H1 (cell line): ENCODE measurements at regions not wholly inside any gene's neighbourhood (a gene's known extent, or its start where the extent isn't known, plus 50 kb on each side); places are given as distances from the start of the nearest gene placed in this dataset.
A peak's percentile ranks its signal among the peaks of the same experiment; 100 is the strongest.

Experiments used
- CTCF ChIA-PET: fragments of 300-600 bp; sonication (Branson Sonifier 250); formaldehyde crosslinking; loops from one replicate; lab custom pipeline; 2021; ENCODE audit not compliant: partially characterized antibody; lab: Charles Lee
- POLR2A ChIA-PET: fragments of 300-600 bp; sonication (Branson Sonifier 250); formaldehyde crosslinking; loops from one replicate; lab custom pipeline; 2021; ENCODE audit warnings: inconsistent platforms; ENCODE audit not compliant: partially characterized antibody; lab: Charles Lee
- DNase-seq, 2 experiments: peaks; one replicate each; pipeline versions ENCODE4 v3.0.0 to v3.0.0-alpha.2; 2010 to 2022; ENCODE audit warnings: low spot score in 2 of 2, low read depth in 1 of 2, mixed read lengths in 1 of 2
- FAIRE-seq: peaks from 2 replicates; lab custom pipeline; 2011; peaks lifted over from hg19 to GRCh38; lab: Jason Lieb, UNC
- H2AFZ ChIP-seq: 2 replicates; pipeline ENCODE4 v1.8.1; 2012; ENCODE audit warnings: low read length, inconsistent platforms
- H2AK5ac ChIP-seq: 2 replicates; pipeline ENCODE4 v1.6.1; 2013; ENCODE audit warnings: low read depth, low read length
- H2BK120ac ChIP-seq: replicated peaks from 2 replicates; pipeline ENCODE3; 2013; ENCODE audit warnings: low read depth, low read length, inconsistent platforms
- H2BK12ac ChIP-seq: 2 replicates; pipeline ENCODE4 v1.6.1; 2013; ENCODE audit warnings: low read depth, low read length
- H2BK15ac ChIP-seq: 2 replicates; pipeline ENCODE4 v1.6.1; 2013; ENCODE audit warnings: low read length
- H2BK20ac ChIP-seq: 2 replicates; pipeline ENCODE4 v1.6.1; 2013; ENCODE audit warnings: low read length
- H2BK5ac ChIP-seq: 2 replicates; pipeline ENCODE4 v1.6.1; 2013; ENCODE audit warnings: low read depth, low read length
- H3K14ac ChIP-seq: 2 replicates; pipeline ENCODE4 v1.6.1; 2013; ENCODE audit warnings: inconsistent platforms; ENCODE audit not compliant: insufficient read length
- H3K18ac ChIP-seq: 2 replicates; pipeline ENCODE4 v1.6.1; 2013; ENCODE audit warnings: low read length; ENCODE audit errors: extremely low read depth
- H3K23ac ChIP-seq: 2 replicates; pipeline ENCODE4 v1.6.1; 2013; ENCODE audit warnings: inconsistent platforms; ENCODE audit not compliant: insufficient read length
- H3K23me2 ChIP-seq: 2 replicates; pipeline ENCODE4 v1.6.1; 2013; ENCODE audit warnings: low read depth, low read length
- H3K27ac ChIP-seq: 2 replicates; pipeline ENCODE4 v1.6.1; 2011; ENCODE audit warnings: low read depth, low read length, inconsistent platforms
- H3K27me3 ChIP-seq, 4 experiments: replicated peaks in 1 of 4; 1 replicate in 1 of 4; 2 replicates in 3 of 4; pipeline versions ENCODE4 v1.6.1 to v1.8.1; 2011 to 2013; ENCODE audit warnings: low read length in 3 of 4, mild to moderate bottlenecking in 3 of 4, inconsistent platforms in 2 of 4, mixed read lengths in 2 of 4, moderate library complexity in 1 of 4; ENCODE audit not compliant: control insufficient read depth in 3 of 4, insufficient read depth in 3 of 4; ENCODE audit errors: extremely low read depth in 1 of 4
- H3K36me3 ChIP-seq, 4 experiments: 2 replicates each; pipeline versions ENCODE4 v1.6.1 to v1.8.1; 2011 to 2013; ENCODE audit warnings: mild to moderate bottlenecking in 4 of 4, low read length in 3 of 4, moderate library complexity in 2 of 4, control low read depth in 1 of 4, inconsistent platforms in 1 of 4; ENCODE audit not compliant: insufficient read depth in 4 of 4, control insufficient read depth in 2 of 4
- H3K4ac ChIP-seq: replicated peaks from 2 replicates; pipeline ENCODE3; 2013; ENCODE audit warnings: low read length, low read depth, mixed read lengths, inconsistent platforms; ENCODE audit not compliant: insufficient read length
- H3K4me1 ChIP-seq, 4 experiments: replicated peaks in 1 of 4; 1 replicate in 1 of 4; 2 replicates in 3 of 4; pipeline versions ENCODE4 v1.6.1 to v1.8.1; 2011 to 2013; ENCODE audit warnings: low read length in 3 of 4, inconsistent platforms in 2 of 4, mixed read lengths in 1 of 4; ENCODE audit not compliant: insufficient read depth in 4 of 4, control insufficient read depth in 3 of 4
- H3K4me2 ChIP-seq, 2 experiments: 2 replicates each; pipeline versions ENCODE4 v1.6.1 to v1.8.1; 2011 to 2013; ENCODE audit warnings: low read depth in 2 of 2, low read length in 2 of 2, control low read depth in 1 of 2, inconsistent platforms in 1 of 2, mild to moderate bottlenecking in 1 of 2; ENCODE audit not compliant: insufficient read depth in 1 of 2
- H3K4me3 ChIP-seq, 4 experiments: fragments of 200-600, 300-600 bp in 1 of 4; sonication (generic), shearing (Covaris generic), sonication (Bioruptor Twin) in 1 of 4; 2 replicates each; pipeline versions ENCODE4 v1.5.1 to v1.8.1; 2011 to 2016; ENCODE audit warnings: low read length in 4 of 4, low read depth in 3 of 4, control low read depth in 2 of 4, inconsistent platforms in 2 of 4, mild to moderate bottlenecking in 2 of 4, mixed read lengths in 1 of 4, moderate library complexity in 1 of 4; ENCODE audit not compliant: insufficient read depth in 2 of 4; ENCODE audit errors: extremely low read depth in 1 of 4
- H3K56ac ChIP-seq: replicated peaks from 2 replicates; pipeline ENCODE3; 2013; ENCODE audit warnings: low read depth, mild to moderate bottlenecking, mixed read lengths, low read length, inconsistent platforms; ENCODE audit not compliant: insufficient read length
- H3K79me1 ChIP-seq: 2 replicates; pipeline ENCODE4 v1.6.1; 2013; ENCODE audit warnings: low read depth, low read length, control low read depth
- H3K79me2 ChIP-seq, 2 experiments: 2 replicates each; pipeline versions ENCODE4 v1.6.1 to v1.8.1; 2012 to 2013; ENCODE audit warnings: low read length in 2 of 2, mild to moderate bottlenecking in 2 of 2, inconsistent platforms in 1 of 2; ENCODE audit not compliant: insufficient read depth in 2 of 2, control insufficient read depth in 1 of 2
- H3K9ac ChIP-seq, 4 experiments: replicated peaks in 1 of 4; 1 replicate in 1 of 4; 2 replicates in 3 of 4; pipeline versions ENCODE4 v1.6.1 to v1.8.1; 2011 to 2013; ENCODE audit warnings: low read depth in 3 of 4, low read length in 3 of 4, control low read depth in 2 of 4, mild to moderate bottlenecking in 2 of 4, moderate library complexity in 2 of 4, inconsistent platforms in 1 of 4; ENCODE audit errors: extremely low read depth in 1 of 4
- H3K9me3 ChIP-seq, 2 experiments: 2 replicates each; pipeline versions ENCODE4 v1.6.1 to v1.8.1; 2012 to 2013; ENCODE audit warnings: mild to moderate bottlenecking in 2 of 2, moderate library complexity in 2 of 2, control low read depth in 1 of 2, inconsistent platforms in 1 of 2, low read depth in 1 of 2, low read length in 1 of 2, mixed read lengths in 1 of 2; ENCODE audit not compliant: insufficient read depth in 2 of 2
- H4K20me1 ChIP-seq, 2 experiments: replicated peaks in 1 of 2; 2 replicates each; pipeline versions ENCODE3 to v1.8.1; 2011 to 2013; ENCODE audit warnings: inconsistent platforms in 2 of 2, low read length in 2 of 2, mild to moderate bottlenecking in 1 of 2; ENCODE audit not compliant: insufficient read depth in 2 of 2, control insufficient read depth in 1 of 2
- H4K5ac ChIP-seq: 2 replicates; pipeline ENCODE4 v1.6.1; 2013; ENCODE audit warnings: low read length, low read depth, mixed read lengths, inconsistent platforms; ENCODE audit not compliant: insufficient read length
- H4K8ac ChIP-seq: 2 replicates; pipeline ENCODE4 v1.8.0; 2013; ENCODE audit warnings: mild to moderate bottlenecking, moderate library complexity, low read length, inconsistent platforms; ENCODE audit not compliant: insufficient read depth; ENCODE audit errors: extremely low read depth
- H4K91ac ChIP-seq: replicated peaks from 2 replicates; pipeline ENCODE3; 2013; ENCODE audit warnings: low read length, mixed read lengths, inconsistent platforms; ENCODE audit not compliant: insufficient read length
- ATF3 ChIP-seq: IDR thresholded peaks from 2 replicates; pipeline ENCODE4 v1.6.1; 2011; ENCODE audit warnings: low read depth, mild to moderate bottlenecking, low read length; ENCODE audit not compliant: insufficient read depth
- CHD1 ChIP-seq: IDR thresholded peaks from 2 replicates; pipeline ENCODE4 v1.6.1; 2012; ENCODE audit warnings: low read depth, low read length, improper control_type of control experiment
- CTCF ChIP-seq, 3 experiments: IDR thresholded peaks; 1 replicate in 2 of 3; 2 replicates in 1 of 3; pipeline versions ENCODE4 v1.5.1 to v1.6.1; 2011; ENCODE audit warnings: low read length in 3 of 3, mild to moderate bottlenecking in 3 of 3, inconsistent platforms in 2 of 3, low read depth in 1 of 3, moderate library complexity in 1 of 3; ENCODE audit not compliant: insufficient read depth in 1 of 3; ENCODE audit errors: control extremely low read depth in 1 of 3
- EP300 ChIP-seq, 2 experiments: IDR thresholded peaks; 1 replicate in 1 of 2; 2 replicates in 1 of 2; pipeline ENCODE4 v1.6.1; 2011 to 2012; ENCODE audit warnings: low read depth in 2 of 2, low read length in 2 of 2, mild to moderate bottlenecking in 2 of 2, borderline replicate concordance in 1 of 2, inconsistent platforms in 1 of 2, moderate library complexity in 1 of 2
- KDM1A ChIP-seq: fragments of 200-600, 300-600 bp; sonication (generic); IDR thresholded peaks from 2 replicates; pipeline ENCODE4 v1.7.1; 2016; ENCODE audit warnings: mild to moderate bottlenecking, low read length, borderline replicate concordance
- KDM5A ChIP-seq: fragments of 200-600 bp; IDR thresholded peaks from 2 replicates; pipeline ENCODE4 v1.7.1; 2012; ENCODE audit warnings: mild to moderate bottlenecking, low read length, inconsistent platforms, mixed read lengths
- POU5F1 ChIP-seq: IDR thresholded peaks from 2 replicates; pipeline ENCODE4 v1.6.1; 2011; ENCODE audit warnings: low read depth, mild to moderate bottlenecking, low read length, moderate library complexity
- SIRT6 ChIP-seq: IDR thresholded peaks from one replicate; pipeline ENCODE4 v1.7.1; 2012; ENCODE audit warnings: low read length, inconsistent platforms
- TCF12 ChIP-seq: IDR thresholded peaks from 2 replicates; pipeline ENCODE4 v1.6.1; 2011; ENCODE audit warnings: low read depth, mild to moderate bottlenecking, low read length
- WGBS, 2 experiments: shearing (Covaris generic) in 1 of 2; methylation state at CpG; one replicate each; pipeline versions ENCODE4 v1.1.6 to v1.1.7; 2013 to 2015; ENCODE audit warnings: low lambda C conversion rate in 2 of 2, mixed read lengths in 2 of 2, inconsistent platforms in 1 of 2, low coverage in 1 of 2, missing lambda C conversion rate in 1 of 2; ENCODE audit not compliant: insufficient replicate concordance in 2 of 2, insufficient coverage in 1 of 2, insufficient read length in 1 of 2; ENCODE audit errors: extremely low coverage in 1 of 2, missing lambda C conversion rate in 1 of 2; 5-methylcytosine and 5-hydroxymethylcytosine counted together
- TF ChIP-seq, protein P1 (sequence below): IDR thresholded peaks from 2 replicates; pipeline ENCODE4 v1.6.1; 2012; ENCODE audit warnings: inconsistent platforms

GRCh38 chr14:37778135-37778943 is 182.9 kb downstream of the TTC6 start:
- Histone ChIP-seq H2BK12ac (no peak overlapping the region), H3K79me1 (no peaks in the 10 kb centered on the region), H3K4me2 (no peak overlapping the region), H3K27me3 (no peaks in the 10 kb centered on the region), H3K4me3 (no peak overlapping the region), H3K23me2 (no peaks in the 10 kb centered on the region), H2BK120ac (no peak overlapping the region), H3K36me3 (no peaks in the 10 kb centered on the region), H3K79me2 (no peaks in the 10 kb centered on the region), H3K4ac (no peak overlapping the region), H4K8ac (no peak overlapping the region), H4K91ac (no peak overlapping the region), H2AFZ (no peak overlapping the region), H3K56ac (no peak overlapping the region), H4K20me1 (no peaks in the 10 kb centered on the region), H3K18ac (no peak overlapping the region), H3K14ac (no peak overlapping the region), H3K23ac (no peak overlapping the region), H2AK5ac (no peak overlapping the region), H3K9ac (no peak overlapping the region; a peak in 1 of 7 replicates), H2BK15ac (no peak overlapping the region), H3K9me3 (no peaks in the 10 kb centered on the region), H3K4me1 (no peaks in the 10 kb centered on the region), H2BK20ac (no peak overlapping the region), H2BK5ac (peak overlapping the region; percentile 18; the same call in 1 of the 2 replicates), H4K5ac (no peak overlapping the region), H3K27ac (no peak overlapping the region)
- TF ChIP-seq KDM5A, result no peak
- no peak for TF ChIP-seq POU5F1
- no peak for TF ChIP-seq SIRT6
- TF ChIP-seq CHD1, result no peak
- TF ChIP-seq, protein P1, sequence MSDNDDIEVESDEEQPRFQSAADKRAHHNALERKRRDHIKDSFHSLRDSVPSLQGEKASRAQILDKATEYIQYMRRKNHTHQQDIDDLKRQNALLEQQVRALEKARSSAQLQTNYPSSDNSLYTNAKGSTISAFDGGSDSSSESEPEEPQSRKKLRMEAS, result no peak
- TF ChIP-seq TCF12, result no peak
- no peak for TF ChIP-seq CTCF (IDR thresholded peaks at IDR 0.05; ENCODE audit: control extremely low read depth in 1 of 3, insufficient read depth in 1 of 3, low read depth in 1 of 3, low read length in 3 of 3)
- no peak for TF ChIP-seq KDM1A
- TF ChIP-seq ATF3, result no peak
- no peak for TF ChIP-seq EP300 (IDR thresholded peaks at IDR 0.05; ENCODE audit: borderline replicate concordance in 1 of 2, low read depth in 2 of 2, low read length in 2 of 2)
- ChIA-PET CTCF (no interaction called here), POLR2A (no interaction called here)
- DNase-seq (no peak), FAIRE-seq (no peak)
- 87% methylated on average over 5 of the region's 5 CpGs; no CpG with 5 or more reads in 1 of the 2 experiments for WGBS, 2 experiments
